GM12864 (cell line): ENCODE measurements at regions not wholly inside any gene's neighbourhood (a gene's known extent, or its start where the extent isn't known, plus 50 kb on each side); places are given as distances from the start of the nearest gene placed in this dataset.

Experiments
- DNase-seq: peaks from one replicate; pipeline ENCODE4 v3.0.0-alpha.2; 2011; ENCODE audit warnings: low read depth
- H3K4me3 ChIP-seq: 2 replicates; pipeline ENCODE4 v1.5.1; 2011; ENCODE audit warnings: mild to moderate bottlenecking, low read depth, low read length, control low read depth
- TF ChIP-seq, protein P1 (sequence below): IDR thresholded peaks from 2 replicates; pipeline ENCODE4 v1.5.1; 2011; ENCODE audit warnings: low read depth, mild to moderate bottlenecking, moderate library complexity, low read length, control low read depth, inconsistent platforms; ENCODE audit errors: missing control alignments

DNA sequence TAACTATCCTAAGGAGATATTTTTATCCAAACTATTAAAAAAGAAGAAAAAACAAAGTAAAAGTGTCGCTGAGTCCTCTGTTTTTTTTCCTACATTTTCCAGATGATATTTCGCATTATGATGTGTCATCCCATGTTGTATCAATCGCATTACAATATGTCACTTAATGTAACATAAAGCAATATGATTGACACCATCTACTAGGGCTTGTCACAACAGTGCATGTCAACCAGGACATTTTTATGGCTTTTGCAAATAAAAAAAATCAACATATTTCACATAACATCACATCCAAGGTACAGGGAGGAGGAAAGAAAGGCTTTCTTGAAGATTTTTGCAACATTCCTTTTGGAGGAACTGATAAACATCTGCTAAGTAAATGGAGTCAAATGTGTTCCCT lies 308.9 kb downstream of the ETAA1 start:
- DNase-seq: no peak
- H3K4me3 ChIP-seq: no peak overlapping the region

DNA sequence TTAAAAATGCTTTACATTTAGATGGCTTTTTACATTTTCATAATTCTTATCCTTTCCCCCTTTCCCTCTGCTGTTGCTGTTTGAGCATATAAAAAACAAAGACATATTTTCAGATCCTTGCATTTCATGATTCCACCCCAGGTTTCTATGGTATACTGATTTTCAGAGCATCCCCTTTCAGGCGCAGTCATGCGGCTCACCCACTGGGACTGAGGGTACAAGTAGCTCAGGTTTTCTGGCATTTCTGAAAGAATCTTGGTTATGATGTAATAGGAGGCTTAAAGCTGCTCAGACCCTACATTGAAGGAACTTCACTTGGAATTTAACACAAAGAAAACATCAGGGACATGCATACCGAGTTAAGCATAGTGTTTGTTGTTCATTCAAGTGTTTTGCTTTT lies 310.8 kb downstream of the ETAA1 start:
- no peak overlapping the region for H3K4me3 ChIP-seq
- TF ChIP-seq, protein P1, sequence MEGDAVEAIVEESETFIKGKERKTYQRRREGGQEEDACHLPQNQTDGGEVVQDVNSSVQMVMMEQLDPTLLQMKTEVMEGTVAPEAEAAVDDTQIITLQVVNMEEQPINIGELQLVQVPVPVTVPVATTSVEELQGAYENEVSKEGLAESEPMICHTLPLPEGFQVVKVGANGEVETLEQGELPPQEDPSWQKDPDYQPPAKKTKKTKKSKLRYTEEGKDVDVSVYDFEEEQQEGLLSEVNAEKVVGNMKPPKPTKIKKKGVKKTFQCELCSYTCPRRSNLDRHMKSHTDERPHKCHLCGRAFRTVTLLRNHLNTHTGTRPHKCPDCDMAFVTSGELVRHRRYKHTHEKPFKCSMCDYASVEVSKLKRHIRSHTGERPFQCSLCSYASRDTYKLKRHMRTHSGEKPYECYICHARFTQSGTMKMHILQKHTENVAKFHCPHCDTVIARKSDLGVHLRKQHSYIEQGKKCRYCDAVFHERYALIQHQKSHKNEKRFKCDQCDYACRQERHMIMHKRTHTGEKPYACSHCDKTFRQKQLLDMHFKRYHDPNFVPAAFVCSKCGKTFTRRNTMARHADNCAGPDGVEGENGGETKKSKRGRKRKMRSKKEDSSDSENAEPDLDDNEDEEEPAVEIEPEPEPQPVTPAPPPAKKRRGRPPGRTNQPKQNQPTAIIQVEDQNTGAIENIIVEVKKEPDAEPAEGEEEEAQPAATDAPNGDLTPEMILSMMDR: no peak
- DNase-seq: no peak

More for the DNA sequence above, 308.9 kb downstream of the ETAA1 start:
- TF ChIP-seq, protein P1: no peak

DNA sequence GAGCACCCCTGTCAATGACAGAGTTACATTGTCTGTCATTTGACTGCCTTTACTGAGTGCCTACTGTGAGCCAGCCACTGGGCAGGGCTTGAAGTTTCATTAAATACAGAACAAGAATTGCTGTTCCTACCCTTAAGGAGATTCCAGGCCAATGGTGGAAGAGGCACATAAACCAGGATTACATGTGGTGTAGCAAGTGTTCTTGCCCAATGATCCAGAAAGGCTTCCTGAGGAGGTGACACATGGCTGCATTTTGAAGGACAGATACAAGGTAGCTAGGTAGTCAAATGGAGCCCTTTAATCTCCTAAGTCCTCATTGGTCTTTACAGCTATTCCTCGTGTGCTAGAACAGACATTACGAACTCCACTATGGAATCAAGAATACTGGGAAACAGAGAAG lies 312.7 kb downstream of the ETAA1 start:
- TF ChIP-seq, protein P1: no peak
- no peak for DNase-seq
- no peak overlapping the region for H3K4me3 ChIP-seq

DNA sequence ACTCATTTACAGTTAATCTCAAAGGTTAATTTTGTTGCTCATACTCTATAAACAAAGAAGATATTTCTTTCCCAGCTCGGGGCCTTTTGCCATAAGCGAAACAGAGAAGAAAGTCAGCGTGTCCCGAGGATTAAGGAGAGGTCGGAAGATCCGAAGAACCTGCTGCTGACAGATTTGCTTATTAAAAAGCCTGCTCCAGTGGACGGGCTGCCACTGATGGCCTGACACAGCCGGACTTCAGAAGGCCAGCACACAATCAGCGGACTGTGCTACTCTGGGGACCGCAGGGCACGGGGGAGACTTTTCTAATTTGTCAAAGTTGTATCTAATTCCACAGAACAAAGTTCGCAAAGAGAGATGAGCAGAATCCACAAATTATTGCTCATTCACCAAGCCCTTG lies 315.4 kb downstream of the ETAA1 start:
- H3K4me3 ChIP-seq: no peak overlapping the region
- DNase-seq: no peak
- TF ChIP-seq, protein P1: no peak

DNA sequence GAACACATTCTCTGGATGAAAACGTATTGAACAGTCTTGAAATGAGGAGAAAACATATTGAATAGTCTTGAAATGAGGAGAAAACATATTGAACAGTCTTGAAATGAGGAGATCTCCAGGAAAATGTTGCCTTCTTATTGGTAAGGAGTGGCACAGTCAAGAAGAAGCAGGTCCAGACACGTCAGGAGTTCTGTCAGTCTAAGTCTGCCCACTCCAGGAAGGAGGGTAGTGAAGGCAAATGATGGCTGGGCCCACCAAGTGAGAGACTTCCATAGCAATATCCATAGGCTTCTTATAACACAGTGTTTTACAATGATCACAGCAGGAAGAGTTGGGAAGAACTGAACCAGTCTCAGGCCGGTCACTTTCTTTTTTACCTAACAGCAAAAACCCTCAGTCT lies 316.2 kb downstream of the ETAA1 start:
- no peak overlapping the region for H3K4me3 ChIP-seq
- no peak for DNase-seq
- TF ChIP-seq, protein P1: no peak

DNA sequence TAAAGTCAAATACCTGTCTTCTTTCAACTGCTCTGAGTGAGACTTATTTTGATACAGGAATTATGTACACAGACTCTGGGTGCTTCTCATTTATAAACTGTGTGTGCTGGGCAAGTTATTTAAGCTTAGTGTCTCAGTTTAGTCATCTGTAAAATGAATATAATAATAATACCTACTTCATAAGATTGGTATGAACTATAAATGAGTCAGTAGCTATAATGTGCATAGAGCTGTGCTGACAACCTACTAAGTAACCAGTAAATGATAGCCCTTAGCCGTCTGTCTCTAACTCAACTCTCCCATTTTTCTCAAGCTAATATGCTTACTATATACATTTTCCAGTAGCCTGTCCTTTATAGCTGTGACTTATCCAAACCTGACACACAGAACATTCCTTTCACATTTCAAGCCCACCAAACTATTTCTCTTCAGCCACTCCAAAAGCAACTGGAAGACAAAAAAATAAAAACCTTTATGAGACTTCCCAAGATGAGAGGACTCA lies 319.8 kb downstream of the ETAA1 start:
- TF ChIP-seq, protein P1: no peak
- DNase-seq: no peak
- H3K4me3 ChIP-seq: no peak overlapping the region

DNA sequence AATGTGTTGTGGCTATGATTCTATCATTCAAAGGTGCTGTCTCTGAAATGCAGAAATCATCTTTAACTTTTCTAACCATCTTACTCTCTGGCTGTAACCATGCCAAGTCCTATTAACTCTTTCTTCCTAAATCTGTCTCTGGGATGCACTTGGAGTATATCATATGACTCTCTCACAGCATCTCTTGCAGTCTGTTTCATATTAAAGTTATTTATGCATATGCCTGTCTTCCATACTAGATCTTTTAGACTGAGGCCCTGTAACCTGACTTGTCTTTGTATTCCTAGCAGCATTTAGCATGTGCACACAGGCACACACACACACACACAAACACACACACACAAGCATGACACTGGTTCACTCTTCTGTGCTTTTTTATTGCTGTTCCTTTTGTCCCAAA lies 320.6 kb downstream of the ETAA1 start:
- DNase-seq: no peak
- TF ChIP-seq, protein P1: no peak
- no peak overlapping the region for H3K4me3 ChIP-seq
